ENCODE measurements at regions not wholly inside any gene's neighbourhood (a gene's known extent, or its start where the extent isn't known, plus 50 kb on each side); places are given as distances from the start of the nearest gene placed in this dataset.

DNA sequence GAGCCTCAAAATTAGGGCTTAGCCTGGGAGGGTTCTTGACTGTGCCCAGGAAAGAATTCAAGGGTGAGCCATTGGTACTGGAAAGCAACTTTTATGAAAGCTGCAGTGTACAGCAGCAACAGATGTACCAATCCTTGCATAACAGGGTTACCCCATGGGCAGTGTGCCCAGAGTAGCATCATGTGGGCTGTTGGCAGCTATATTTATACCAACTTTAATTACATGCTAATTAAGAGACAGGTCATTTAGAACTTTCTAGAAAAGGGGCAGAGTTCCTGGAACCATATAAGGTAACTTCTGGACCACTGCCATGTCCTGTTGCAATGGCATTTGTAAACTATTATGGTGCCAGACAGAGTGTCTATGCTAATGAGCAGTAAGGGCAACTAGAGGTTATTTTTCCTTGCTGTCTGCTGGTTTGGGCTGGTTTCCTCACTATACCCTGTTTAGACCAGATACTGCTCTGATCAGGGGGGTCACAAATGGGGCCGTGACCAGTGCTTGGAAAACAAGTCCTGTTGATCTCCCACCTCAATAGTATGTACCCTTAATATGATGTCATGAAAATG is 1120.5 kb upstream of the RAG2 start:
- no peak for DNase-seq

DNA sequence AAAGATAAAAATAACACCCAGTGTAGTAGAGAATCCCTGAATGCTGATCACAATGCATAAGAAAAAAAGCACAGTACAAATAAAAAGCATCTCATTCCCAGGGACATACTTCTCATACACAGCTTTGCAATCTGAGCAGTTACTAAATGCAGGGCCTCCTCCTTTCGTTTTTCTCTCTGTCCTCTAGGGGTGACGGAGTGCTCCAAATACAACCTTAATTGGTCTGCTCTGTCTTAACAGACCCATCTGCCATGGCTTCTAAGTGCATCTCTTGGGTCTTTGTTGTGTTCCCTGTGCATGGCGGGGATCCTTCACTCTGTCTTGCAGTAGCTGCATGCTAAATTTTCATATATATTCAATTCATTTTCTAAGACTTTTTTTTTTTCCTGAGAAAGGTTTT is 1114.2 kb upstream of the RAG2 start:
- DNase-seq = peak; percentile 13

DNA sequence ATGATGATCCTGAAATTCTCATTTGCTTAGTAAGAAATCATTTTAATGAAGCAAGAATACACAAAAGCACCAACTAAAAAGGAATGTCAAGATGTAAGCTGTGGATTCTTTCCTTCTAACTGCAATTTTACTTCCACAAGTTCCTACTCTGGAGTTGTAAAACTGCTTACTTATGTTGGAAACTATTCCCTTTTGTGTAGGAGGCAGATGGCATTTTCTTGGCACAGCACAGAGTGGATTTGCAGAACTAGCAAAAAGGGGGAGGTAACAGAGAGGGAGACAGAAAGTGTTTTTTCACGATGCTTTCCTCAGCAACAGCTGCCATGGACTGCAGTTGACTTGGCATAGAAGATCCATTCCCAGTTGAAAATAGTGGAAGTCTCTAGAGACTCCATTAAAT is 1112.0 kb upstream of the RAG2 start:
- DNase-seq = peak; percentile 24

- DNase-seq = no peak
These were observed 1106.8 kb upstream of the RAG2 start for GRCh38 chr11:37704791-37705190.

- no peak for DNase-seq
These were observed 1101.6 kb upstream of the RAG2 start for GRCh38 chr11:37699644-37700043.

DNA sequence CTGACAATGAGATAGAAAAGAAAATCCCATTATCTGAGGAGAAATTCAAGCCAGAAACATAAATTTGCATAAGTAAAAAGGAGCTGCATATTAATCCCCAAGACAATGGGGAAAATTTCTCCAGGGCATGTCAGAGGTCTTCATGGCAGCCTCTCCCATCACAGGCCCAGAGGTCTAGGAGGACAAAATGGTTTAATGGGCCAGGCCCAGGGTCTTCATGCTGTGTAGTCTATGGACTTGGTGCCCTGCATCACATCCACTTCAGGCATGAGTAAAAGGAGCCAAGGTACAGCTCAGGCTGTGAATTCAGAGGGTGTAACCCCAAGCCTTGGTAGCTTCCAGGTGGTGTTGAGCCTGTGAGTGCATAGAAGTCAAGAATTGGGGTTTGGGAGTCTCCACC is 1097.2 kb upstream of the RAG2 start:
- no peak for DNase-seq

DNA sequence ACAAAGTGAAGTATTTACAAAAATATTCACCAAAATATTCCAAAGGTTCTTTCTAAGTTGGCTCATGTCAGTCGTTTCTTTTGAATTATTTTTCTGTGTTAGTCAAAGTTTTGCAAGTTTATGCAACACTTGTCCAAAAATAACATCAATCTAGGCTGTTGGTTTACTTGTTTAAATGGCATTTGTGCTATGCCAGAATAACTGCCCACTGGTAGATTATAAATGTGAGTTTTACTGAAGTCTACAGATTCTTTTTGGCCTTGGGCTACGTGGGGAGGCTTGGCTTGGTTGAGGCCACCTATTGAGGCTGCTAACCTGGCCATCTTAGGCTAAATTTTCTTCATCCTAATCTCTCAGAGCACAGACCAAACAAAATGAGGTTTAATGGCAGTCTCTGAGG is 1091.9 kb upstream of the RAG2 start:
- peak; percentile 20 for DNase-seq

GRCh38 chr11:37688456-37688855 is 1090.4 kb upstream of the RAG2 start:
- no peak for DNase-seq

DNA sequence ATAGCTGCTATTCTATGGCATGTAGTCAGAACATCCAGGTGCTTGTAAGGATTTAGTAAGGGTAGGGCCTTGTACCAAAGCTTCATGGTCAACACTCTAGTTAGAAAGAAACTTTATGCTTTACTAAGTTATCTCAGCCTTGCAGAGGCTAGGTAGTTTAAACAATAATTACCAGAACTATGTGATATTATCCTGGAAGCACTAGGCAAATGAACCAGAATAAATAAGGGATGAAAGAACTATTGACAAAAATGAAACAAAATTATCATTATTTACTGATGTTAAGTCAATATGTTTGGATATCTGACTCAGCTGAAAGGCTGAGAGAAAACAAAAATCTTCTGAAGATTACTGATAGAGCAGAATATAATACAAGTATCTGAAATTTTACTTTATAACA is 1089.1 kb upstream of the RAG2 start:
- DNase-seq = no peak

GRCh38 chr11:37671321-37671720 is 1073.3 kb upstream of the RAG2 start:
- DNase-seq = no peak

DNA sequence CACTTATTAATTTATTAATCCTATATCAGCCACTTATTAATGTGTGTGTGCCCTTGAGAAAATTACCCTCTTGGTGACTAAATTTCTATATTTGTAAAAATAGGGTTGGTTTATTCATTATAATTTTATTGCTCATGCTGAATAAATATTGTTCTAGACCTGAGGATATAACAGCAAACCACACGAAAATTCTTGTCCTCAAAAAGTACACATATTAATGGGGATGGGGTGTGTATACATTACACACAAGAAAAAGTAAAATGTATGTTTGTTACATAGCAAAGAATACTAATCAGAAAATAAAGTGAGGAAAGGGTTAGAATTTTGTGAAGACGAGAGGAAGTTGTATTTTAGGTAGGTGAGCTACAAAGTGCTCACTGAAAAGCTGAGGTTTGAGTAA is 1068.9 kb upstream of the RAG2 start:
- DNase-seq = no peak

DNA sequence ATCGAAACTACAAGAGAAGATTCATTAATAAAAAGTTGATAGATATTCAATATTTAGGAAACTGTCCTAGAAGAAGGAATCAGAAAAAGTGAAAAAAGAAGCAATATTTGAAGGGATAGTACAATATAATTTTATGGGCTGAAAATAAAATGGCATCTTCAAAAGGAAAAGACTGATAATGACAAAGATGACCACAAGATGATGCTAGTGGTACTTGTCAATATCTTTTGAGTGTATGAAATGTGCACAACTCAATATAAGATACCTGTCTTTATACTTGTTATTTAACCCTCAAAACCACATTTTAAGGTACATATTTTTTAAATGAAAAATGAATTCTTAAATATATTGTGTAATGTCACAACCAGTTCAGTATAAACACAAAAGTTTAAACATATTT is 1059.6 kb upstream of the RAG2 start:
- DNase-seq = peak; percentile 15

DNA sequence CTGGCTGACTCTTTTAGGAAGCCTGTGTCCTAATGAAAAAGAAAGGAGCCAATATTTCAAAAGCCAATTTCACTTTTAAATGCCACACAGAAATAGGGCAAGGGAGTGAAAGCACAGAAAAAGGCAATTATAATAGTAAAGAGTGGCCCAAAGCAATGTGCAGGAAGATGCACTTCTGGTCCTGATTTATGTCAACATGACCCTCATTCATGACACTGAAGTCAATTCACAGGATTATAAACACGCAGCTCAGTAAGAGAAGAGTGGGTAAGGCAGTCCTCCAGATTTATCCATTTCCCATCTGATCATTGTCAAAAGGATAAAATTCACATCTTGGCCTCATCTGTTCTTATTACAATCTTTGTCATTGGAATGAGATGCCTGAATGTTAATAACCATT is 1049.7 kb upstream of the RAG2 start:
- DNase-seq = no peak

DNA sequence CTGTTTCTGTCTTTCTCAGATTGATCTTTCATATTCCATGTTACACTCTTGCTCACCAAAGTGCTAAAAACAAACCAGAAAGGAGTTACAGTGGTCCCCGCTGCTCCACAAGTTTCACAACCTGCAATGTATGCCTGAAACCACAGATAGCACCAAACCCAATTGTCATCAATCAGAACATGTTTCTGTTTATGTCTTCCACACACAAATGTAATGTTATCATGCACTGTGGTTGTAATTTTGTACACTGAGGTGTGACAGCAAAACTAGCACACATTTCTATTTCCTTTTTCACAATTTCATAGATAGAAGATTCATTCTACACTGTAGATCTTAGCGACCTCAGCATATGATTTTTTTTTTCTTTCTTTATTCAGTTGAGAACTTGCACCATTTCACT is 1045.9 kb upstream of the RAG2 start:
- DNase-seq = no peak

DNA sequence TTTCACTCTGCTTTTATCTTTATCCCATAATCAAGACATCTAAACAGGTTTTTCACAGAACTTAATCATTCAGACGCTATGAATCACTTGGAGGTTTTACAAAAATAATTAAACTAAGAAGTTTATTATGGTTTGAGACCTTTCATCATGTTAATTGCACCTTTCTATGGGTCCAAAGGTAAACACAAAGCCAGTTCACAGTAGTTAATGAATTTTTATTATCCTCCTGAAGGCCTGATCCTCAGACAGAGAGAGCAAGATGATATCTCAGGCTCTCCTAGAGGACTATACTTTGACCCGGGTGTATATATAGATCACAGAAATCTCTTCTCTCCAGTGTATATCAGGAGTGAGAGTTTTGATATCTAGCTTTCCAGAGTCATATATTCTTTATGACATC is 1044.3 kb upstream of the RAG2 start:
- no peak for DNase-seq

- no peak for DNase-seq
These were observed 1034.7 kb upstream of the RAG2 start for GRCh38 chr11:37632748-37633147.

- DNase-seq = no peak
These were observed 1032.8 kb upstream of the RAG2 start for GRCh38 chr11:37630866-37631265.

DNA sequence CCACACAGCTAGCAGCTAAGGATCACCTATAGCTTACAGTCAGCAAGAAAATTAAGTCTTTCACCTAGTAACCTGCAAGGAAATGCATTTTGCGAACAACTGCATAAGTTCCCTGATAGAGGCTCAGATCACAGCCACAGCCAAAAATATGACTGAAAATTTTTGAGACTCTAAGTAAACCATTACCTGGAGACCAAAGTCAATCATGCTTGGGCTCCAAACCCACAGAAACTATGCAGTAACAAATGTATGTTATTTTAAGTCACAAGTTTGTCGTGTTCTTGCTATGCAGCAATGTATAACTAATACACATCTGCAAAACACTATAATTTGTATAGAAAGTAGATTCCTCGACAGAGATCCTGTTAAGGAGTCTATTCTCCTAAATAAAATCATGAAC is 1025.7 kb upstream of the RAG2 start:
- DNase-seq = no peak

- no peak for DNase-seq
These were observed 1023.6 kb upstream of the RAG2 start for GRCh38 chr11:37621662-37622061.

DNA sequence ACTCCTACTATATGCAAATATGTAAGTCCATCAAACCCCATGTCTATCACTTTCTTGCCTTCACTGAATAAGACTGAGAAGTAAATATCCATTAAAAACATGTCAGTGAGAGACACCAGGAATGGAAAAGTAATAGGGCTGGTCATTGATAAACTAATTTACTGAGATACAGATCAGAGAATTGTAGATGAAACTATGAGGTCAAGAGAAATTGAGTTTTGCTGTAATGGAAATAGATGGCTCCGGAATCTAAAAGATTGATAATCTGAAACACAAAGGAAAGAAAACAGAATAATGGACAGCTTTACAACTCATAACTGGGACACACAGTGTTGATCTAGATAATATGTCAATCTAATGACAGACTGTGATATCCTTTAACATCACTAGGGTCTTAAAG is 1018.3 kb upstream of the RAG2 start:
- no peak for DNase-seq

- DNase-seq = no peak
These were observed 1015.0 kb upstream of the RAG2 start for GRCh38 chr11:37613031-37613430.

DNA sequence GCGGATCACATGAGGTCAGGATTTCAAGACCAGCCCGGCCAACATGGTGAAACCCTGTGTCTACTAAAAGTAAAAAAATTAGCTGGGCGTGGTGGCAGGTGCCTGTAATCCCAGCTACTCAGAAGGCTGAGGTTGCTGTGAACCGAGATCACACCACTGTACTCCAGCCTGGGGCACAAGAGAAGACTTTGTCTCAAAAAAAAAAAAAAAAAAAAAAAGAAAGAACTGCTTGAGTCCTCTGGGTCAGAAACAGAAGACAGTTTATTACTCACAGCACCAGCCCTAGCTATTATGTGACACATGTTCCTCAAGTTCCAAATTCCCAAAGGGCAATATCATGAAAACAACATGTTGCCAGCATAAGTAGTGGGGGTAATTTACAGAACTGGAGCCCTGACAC is 1014.1 kb upstream of the RAG2 start:
- no peak for DNase-seq

GRCh38 chr11:37605229-37605628 is 1007.2 kb upstream of the RAG2 start:
- peak; percentile 33 for DNase-seq

- no peak for DNase-seq
These were observed 1000.3 kb upstream of the RAG2 start for GRCh38 chr11:37598381-37598780.

DNA sequence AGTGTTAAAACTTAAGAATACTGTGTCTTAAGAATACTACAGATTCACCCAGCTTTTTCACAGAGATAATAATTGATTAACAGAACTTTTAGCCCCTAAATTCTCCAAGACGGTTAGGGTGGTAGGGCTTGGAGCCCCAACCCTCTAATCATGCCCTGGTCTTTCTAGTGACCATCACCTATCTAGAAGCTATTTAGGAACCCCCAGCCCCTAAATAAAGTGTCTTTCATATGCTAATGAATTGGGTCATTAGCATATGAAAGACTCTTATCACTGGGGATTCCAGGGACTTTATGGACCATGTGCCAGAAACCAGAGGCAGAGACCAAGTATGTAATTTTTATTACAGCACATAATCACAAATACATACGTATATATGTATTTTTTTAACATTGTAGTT is 999.7 kb upstream of the RAG2 start:
- DNase-seq = no peak

DNA sequence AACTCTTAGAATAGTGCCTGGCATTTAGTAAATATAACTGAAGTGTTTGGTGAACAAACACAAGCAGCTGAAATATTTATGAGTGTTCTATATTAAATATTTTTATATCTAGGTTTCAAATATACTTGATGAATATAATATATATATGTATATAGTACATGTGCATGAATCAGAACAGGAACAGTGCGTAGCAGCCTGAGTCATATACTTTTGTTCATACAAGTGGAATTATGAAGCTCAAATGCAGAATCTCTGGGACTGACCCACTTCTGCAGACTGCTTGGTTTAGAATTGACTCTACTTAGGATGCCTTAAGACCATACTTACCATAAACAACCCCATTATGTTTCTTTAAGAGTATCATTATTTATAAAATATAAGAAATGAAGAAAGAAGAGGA is 997.8 kb upstream of the RAG2 start:
- DNase-seq = peak; percentile 1

All from fibroblast of skin of abdomen (primary cell).